Nephron (organoid): ENCODE measurements at regions not wholly inside any gene's neighbourhood (a gene's known extent, or its start where the extent isn't known, plus 50 kb on each side); places are given as distances from the start of the nearest gene placed in this dataset.
A peak's percentile ranks its signal among the peaks of the same experiment; 100 is the strongest.
"Not testable (repeated sequence)": the region's sequence is repeated elsewhere in the genome, so short reads cannot be mapped to it uniquely, and the experiment has no call there.

ENCODE experiments used
- H3K27ac Mint-ChIP-seq, 3 experiments: 2 replicates each; pipeline ENCODE4 v1.8.0; 2020; ENCODE audit warnings: mixed read lengths in 3 of 3, mild to moderate bottlenecking in 2 of 3, moderate library complexity in 1 of 3
- H3K27me3 Mint-ChIP-seq: 2 replicates; pipeline ENCODE4 v1.8.0; 2021; ENCODE audit warnings: low read depth, mild to moderate bottlenecking, moderate library complexity, mixed read lengths
- H3K36me3 Mint-ChIP-seq: 2 replicates; pipeline ENCODE4 v1.8.0; 2020; ENCODE audit warnings: low read depth, mixed read lengths
- H3K4me1 Mint-ChIP-seq: 2 replicates; pipeline ENCODE4 v1.8.0; 2020; ENCODE audit warnings: mixed read lengths
- H3K4me3 Mint-ChIP-seq, 3 experiments: 2 replicates each; pipeline ENCODE4 v1.8.0; 2020; ENCODE audit warnings: mild to moderate bottlenecking in 3 of 3, mixed read lengths in 3 of 3, moderate library complexity in 2 of 3
- H3K9me3 Mint-ChIP-seq: 2 replicates; pipeline ENCODE4 v1.8.0; 2020; ENCODE audit warnings: mixed read lengths
- TF ChIP-seq, protein P1 (sequence below), 3 experiments: fragments of 200-600 bp; sonication (generic); IDR thresholded peaks; one replicate each; pipeline ENCODE4 v1.5.0; 2021; ENCODE audit warnings: antibody characterized with exemption in 3 of 3; ENCODE audit not compliant: unreplicated experiment in 3 of 3

DNA sequence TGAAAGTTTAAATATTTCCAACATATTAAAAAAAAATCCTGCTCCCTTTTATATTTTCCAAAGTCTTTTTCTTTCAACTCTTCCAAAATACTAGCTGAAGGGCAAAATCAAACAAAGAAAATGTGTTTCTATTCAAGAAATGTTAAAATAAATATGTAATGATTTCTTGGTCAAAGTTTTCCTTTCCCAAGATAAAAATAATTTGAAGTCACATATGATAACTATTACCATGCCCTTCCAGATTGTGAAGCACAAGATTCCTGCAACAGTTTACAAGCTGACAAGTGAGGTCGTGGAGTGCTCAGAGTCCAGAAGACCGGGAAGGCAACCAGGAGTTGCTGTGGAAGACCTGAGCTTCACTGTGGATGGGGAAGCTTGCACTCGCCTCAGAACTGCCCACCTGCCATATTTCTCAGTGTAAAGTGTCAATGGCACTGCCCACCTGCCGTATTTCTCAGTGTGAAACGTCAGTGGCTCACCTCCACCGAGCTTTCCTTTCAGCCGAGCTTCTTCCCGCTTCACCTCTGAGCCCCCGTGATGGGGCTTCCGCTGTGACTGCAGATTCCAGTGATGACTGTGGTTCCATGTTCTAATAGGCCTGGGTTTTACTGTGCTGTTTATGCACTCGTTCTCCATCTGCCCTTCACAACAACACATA lies 160.5 kb downstream of the THBS2 start:
- TF ChIP-seq, protein P1, sequence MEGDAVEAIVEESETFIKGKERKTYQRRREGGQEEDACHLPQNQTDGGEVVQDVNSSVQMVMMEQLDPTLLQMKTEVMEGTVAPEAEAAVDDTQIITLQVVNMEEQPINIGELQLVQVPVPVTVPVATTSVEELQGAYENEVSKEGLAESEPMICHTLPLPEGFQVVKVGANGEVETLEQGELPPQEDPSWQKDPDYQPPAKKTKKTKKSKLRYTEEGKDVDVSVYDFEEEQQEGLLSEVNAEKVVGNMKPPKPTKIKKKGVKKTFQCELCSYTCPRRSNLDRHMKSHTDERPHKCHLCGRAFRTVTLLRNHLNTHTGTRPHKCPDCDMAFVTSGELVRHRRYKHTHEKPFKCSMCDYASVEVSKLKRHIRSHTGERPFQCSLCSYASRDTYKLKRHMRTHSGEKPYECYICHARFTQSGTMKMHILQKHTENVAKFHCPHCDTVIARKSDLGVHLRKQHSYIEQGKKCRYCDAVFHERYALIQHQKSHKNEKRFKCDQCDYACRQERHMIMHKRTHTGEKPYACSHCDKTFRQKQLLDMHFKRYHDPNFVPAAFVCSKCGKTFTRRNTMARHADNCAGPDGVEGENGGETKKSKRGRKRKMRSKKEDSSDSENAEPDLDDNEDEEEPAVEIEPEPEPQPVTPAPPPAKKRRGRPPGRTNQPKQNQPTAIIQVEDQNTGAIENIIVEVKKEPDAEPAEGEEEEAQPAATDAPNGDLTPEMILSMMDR (IDR thresholded peaks at IDR 0.05; ENCODE audit: unreplicated experiment in 3 of 3) = no peak
- peaks cover 32% of the 10 kb centered on the region for H3K4me1 Mint-ChIP-seq
- H3K9me3 Mint-ChIP-seq = peaks cover 33% of the 10 kb centered on the region
- H3K27me3 Mint-ChIP-seq = peaks cover 6% of the 10 kb centered on the region
- peak overlapping the region in 2 of 3 experiments; percentile 70 to 81 for H3K27ac Mint-ChIP-seq
- peaks cover 6% of the 10 kb centered on the region for H3K36me3 Mint-ChIP-seq
- H3K4me3 Mint-ChIP-seq = no peak overlapping the region

DNA sequence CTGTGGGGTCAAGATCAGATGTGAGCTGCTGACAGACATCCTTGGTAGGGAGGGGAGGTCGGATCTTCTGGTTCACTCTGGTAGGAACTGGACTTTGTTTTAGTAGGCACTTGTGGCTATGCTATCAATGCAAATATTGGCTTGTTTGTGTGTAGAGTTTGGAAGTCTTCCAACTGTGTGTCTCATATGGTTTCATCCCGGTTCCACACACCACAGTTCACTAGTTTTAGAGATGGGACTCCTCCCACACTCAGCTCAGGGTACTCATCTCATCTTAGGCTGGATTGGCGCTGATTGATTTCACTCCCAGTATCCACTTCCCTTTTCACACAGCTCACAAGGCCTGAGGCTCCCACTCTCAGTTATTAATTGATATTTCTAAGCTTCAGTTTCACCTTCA lies 161.3 kb downstream of the THBS2 start:
- Mint-ChIP-seq H3K9me3 (peaks cover 33% of the 10 kb centered on the region), H3K27me3 (peaks cover 2% of the 10 kb centered on the region), H3K4me3 (no peak overlapping the region), H3K36me3 (peaks cover 6% of the 10 kb centered on the region), H3K27ac (peak overlapping the region in 2 of 3 experiments; percentile 70 to 81), H3K4me1 (peaks cover 30% of the 10 kb centered on the region)
- TF ChIP-seq, protein P1 (IDR thresholded peaks at IDR 0.05; ENCODE audit: unreplicated experiment in 3 of 3) = no peak

DNA sequence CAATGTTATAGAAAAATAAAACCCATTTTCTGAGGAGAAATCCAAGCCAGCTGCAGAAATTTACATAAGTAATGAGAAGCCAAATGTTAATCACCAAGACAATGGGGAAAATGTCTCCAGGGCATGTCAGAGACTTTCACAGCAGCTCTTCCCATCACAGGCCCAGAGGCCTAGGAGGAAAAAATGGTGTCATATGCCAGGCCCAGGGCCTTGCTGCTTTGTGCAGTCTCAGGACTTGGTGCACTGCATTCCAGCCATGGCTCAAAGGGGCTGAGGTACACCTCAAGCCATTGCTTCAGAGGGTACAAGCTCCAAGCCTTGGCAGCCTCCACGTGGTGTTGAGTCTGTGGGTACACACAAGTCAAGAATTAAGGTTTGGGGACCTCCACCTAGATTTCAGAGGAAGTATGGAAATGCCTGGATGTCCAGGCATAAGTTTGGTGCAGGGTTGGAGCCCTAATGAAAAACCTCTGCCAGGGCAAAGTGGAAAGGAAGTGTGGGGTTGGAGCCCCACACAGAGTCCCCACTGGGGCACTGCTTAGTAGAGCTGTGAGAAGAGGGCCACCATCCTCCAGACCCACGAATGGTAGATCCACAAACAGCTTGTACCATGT lies 163.0 kb downstream of the THBS2 start:
- Mint-ChIP-seq H3K9me3 (peaks cover 33% of the 10 kb centered on the region), H3K4me1 (peaks cover 28% of the 10 kb centered on the region)
- H3K36me3 Mint-ChIP-seq, H3K27me3 Mint-ChIP-seq, H3K4me3 Mint-ChIP-seq, H3K27ac Mint-ChIP-seq: not testable (repeated sequence)

DNA sequence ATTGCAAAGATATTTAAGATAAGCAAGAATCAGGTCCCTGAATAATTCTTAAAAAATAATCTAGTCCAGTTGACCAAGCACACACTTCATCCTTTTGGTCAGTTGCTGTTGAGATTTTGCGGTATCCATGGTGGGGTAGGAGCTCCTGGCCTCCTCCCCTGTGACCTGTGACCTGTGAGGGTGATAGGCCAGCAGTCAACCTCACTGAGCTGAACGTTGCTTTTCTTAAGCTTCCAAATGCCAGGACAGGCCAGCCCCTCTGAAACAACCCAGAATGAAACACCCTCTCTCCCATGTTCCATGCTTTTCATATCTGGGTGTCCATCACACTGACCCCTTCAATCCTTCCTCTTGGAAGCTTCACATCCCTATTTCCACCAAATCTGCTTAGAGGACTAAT lies 164.9 kb downstream of the THBS2 start:
- TF ChIP-seq, protein P1 (IDR thresholded peaks at IDR 0.05; ENCODE audit: unreplicated experiment in 3 of 3) = no peak
- H3K4me3 Mint-ChIP-seq = no peak overlapping the region
- H3K9me3 Mint-ChIP-seq = peaks cover 33% of the 10 kb centered on the region
- H3K4me1 Mint-ChIP-seq = peaks cover 22% of the 10 kb centered on the region
- H3K27me3 Mint-ChIP-seq = no peaks in the 10 kb centered on the region
- H3K27ac Mint-ChIP-seq = peak overlapping the region in 2 of 3 experiments; percentile 10 to 49
- peaks cover 6% of the 10 kb centered on the region for H3K36me3 Mint-ChIP-seq

DNA sequence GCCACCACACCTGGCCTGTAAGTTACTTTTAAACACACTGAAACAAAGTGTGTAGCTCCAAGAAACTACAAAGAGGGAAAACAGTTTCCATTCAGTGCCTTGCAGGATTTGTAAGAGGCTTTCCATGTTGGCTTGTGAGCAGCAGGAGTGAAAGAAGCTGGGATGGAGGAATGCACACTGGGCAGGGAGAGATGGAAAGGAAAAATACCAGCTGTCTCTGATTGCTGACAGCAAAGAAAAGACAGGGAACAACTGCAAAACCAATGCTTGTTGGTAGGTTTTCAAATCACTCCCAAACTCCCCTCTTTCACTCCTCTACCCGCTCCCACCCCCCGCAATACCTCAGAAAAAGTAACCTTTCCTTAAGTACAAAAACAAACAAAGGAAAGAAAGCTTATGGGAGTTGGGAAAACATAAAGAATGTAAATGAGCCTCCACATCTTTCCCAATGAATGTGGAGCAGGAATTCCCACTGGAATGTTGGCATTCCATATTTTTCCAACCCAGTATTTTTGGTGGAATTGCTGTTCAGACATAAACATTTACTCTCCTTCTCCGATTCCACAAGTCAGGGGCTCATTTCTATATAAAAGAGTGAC lies 166.1 kb downstream of the THBS2 start:
- Mint-ChIP-seq H3K36me3 (peaks cover 6% of the 10 kb centered on the region), H3K27me3 (no peaks in the 10 kb centered on the region), H3K4me1 (peaks cover 24% of the 10 kb centered on the region), H3K27ac (peak overlapping the region; percentile 49 to 84 (median 77)), H3K9me3 (peaks cover 28% of the 10 kb centered on the region), H3K4me3 (no peak overlapping the region)
- TF ChIP-seq, protein P1 (IDR thresholded peaks at IDR 0.05; ENCODE audit: unreplicated experiment in 3 of 3) = no peak

DNA sequence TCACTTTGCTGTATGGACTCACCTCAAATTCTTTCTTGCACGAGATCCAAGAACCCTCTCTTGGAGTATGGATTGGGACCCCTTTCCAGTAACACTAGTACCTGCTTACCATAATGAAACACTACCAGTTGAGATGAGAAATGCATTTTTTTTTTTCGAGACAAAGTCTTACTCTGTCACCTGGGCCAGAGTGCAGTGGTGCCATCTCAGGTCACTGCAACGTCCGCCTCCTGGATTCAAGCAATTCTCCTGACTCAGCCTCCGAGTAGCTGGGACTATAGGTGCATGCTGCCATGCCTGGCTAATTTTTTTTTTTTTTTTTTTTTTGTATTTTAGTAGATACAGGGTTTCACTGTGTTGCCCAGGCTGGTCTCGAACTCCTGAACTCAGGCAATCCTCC lies 167.0 kb downstream of the THBS2 start:
- Mint-ChIP-seq H3K9me3 (peaks cover 21% of the 10 kb centered on the region), H3K27ac (peak overlapping the region in 1 of 3 experiments; percentile 61), H3K4me1 (peaks cover 16% of the 10 kb centered on the region)
- H3K36me3 Mint-ChIP-seq, H3K4me3 Mint-ChIP-seq, H3K27me3 Mint-ChIP-seq: not testable (repeated sequence)
